Lung (tissue), 11 donors: ENCODE measurements at regions not wholly inside any gene's neighbourhood (a gene's known extent, or its start where the extent isn't known, plus 50 kb on each side); places are given as distances from the start of the nearest gene placed in this dataset.

Experiments
- ATAC-seq: fragments of 200-7000 bp; cut with Tn5 transposase; one replicate; pipeline ENCODE4 v1.9.1; 2020; ENCODE audit warnings: moderate number of reproducible peaks; ENCODE audit not compliant: insufficient read depth, low FRiP score
- DNase-seq, 3 donors: peaks; one replicate each; pipeline ENCODE4 v3.0.0-alpha.2; 2013 to 2017
- H3K27ac ChIP-seq, 2 donors: one replicate each; pipeline ENCODE4 v1.5.1; 2013; ENCODE audit warnings: mild to moderate bottlenecking in 2 of 2, moderate library complexity in 2 of 2, control low read depth in 1 of 2, inconsistent platforms in 1 of 2, low read depth in 1 of 2, low read length in 1 of 2
- H3K27me3 ChIP-seq, 3 donors: one replicate each; pipeline ENCODE4 v1.5.1; 2013; ENCODE audit warnings: low read length in 2 of 3; ENCODE audit not compliant: control insufficient read depth in 3 of 3, insufficient read depth in 3 of 3
- H3K36me3 ChIP-seq, 4 donors: one replicate each; pipeline ENCODE4 v1.5.1; 2013; ENCODE audit warnings: low read length in 4 of 4, mild to moderate bottlenecking in 1 of 4, moderate library complexity in 1 of 4; ENCODE audit not compliant: control insufficient read depth in 4 of 4, insufficient read depth in 4 of 4
- H3K4me1 ChIP-seq, 5 donors: one replicate each; pipeline ENCODE4 v1.5.1; 2013; ENCODE audit warnings: low read length in 5 of 5, mild to moderate bottlenecking in 2 of 5, moderate library complexity in 1 of 5; ENCODE audit not compliant: control insufficient read depth in 5 of 5, insufficient read depth in 5 of 5
- H3K4me3 ChIP-seq: one replicate; pipeline ENCODE4 v1.5.1; 2013; ENCODE audit warnings: mild to moderate bottlenecking, control low read depth, moderate library complexity
- H3K9ac ChIP-seq, 2 donors: one replicate each; pipeline ENCODE4 v1.5.1; 2013; ENCODE audit warnings: low read length in 2 of 2, control low read depth in 1 of 2; ENCODE audit not compliant: insufficient read depth in 1 of 2
- H3K9me3 ChIP-seq, 4 donors: one replicate each; pipeline ENCODE4 v1.5.1; 2013; ENCODE audit warnings: low read length in 3 of 4, mild to moderate bottlenecking in 1 of 4, moderate library complexity in 1 of 4; ENCODE audit not compliant: control insufficient read depth in 4 of 4, insufficient read depth in 3 of 4
- CTCF ChIP-seq: IDR thresholded peaks from 2 replicates; pipeline ENCODE4 v1.5.1; 2012; ENCODE audit warnings: mild to moderate bottlenecking; ENCODE audit errors: control extremely low read depth, extremely low read depth
- WGBS, 2 donors: extraction: QIAGEN DNeasy Blood & Tissue Kit; methylation state at CpG; one replicate each; pipeline ENCODE4 v1.1.7; 2013; 5-methylcytosine and 5-hydroxymethylcytosine counted together
- donor health status: control.
- donor health status: control.
- donor health status: Bipolar disorder and iron deficiency.
- donor health status: healthy.
- donor health status: DM: yes; HTN: yes; CAD: no.

- Histone ChIP-seq H3K4me3 (no peak overlapping the region), H3K27ac (no peak overlapping the region), H3K9me3 (peaks cover 0 to 3% (median 0%) of the 10 kb centered on the region in 4 donors), H3K4me1 (no peaks in the 10 kb centered on the region), H3K36me3 (no peaks in the 10 kb centered on the region), H3K9ac (no peak overlapping the region), H3K27me3 (no peaks in the 10 kb centered on the region)
- no peak for TF ChIP-seq CTCF
- 65 to 84% methylated on average over 8 of the region's 8 CpGs for WGBS, 2 donors
- DNase-seq = no peak
- ATAC-seq = no peak
These were observed 66.4 kb upstream of the SHH start for GRCh38 chr7:155878674-155879073.

DNA sequence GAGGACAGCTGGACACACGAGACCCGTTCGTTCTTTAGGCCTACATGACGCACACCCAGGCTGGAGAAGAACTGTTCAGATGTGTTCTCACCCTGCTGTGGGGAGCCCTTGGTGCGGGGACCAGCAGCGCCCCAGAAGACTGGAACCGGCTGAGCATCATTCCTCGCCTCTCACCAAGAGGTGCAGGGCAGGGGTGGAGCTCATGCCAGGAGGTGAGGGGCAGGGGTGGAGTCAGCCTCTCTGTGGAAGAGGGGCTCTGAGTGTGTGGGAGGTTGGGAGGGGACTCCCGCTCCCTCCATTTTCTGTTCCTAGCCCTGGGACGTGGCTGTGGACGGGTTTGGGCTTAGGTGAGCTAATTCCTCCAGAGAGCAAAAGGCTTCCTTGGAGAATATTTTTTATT lies 66.0 kb upstream of the SHH start:
- no peak for DNase-seq

GRCh38 chr7:155877167-155877566 lies 64.9 kb upstream of the SHH start:
- Histone ChIP-seq H3K36me3 (no peaks in the 10 kb centered on the region), H3K9me3 (peaks cover 0 to 3% (median 0%) of the 10 kb centered on the region in 4 donors), H3K27me3 (no peaks in the 10 kb centered on the region), H3K4me1 (no peaks in the 10 kb centered on the region), H3K4me3 (no peak overlapping the region), H3K9ac (no peak overlapping the region), H3K27ac (no peak overlapping the region)
- no peak for TF ChIP-seq CTCF
- WGBS, 2 donors = 85 to 95% methylated on average over 2 of the region's 2 CpGs
- DNase-seq (no peak), ATAC-seq (no peak)

More for the DNA sequence above, 66.0 kb upstream of the SHH start:
- no peak for ATAC-seq
- H3K9me3 ChIP-seq = peaks cover 0 to 3% (median 0%) of the 10 kb centered on the region in 4 donors
- H3K27me3 ChIP-seq = no peaks in the 10 kb centered on the region
- no peak for TF ChIP-seq CTCF
- 70 to 85% methylated on average over 11 of the region's 11 CpGs for WGBS, 2 donors
- H3K36me3 ChIP-seq = no peaks in the 10 kb centered on the region
- no peaks in the 10 kb centered on the region for H3K4me1 ChIP-seq
- no peak overlapping the region for H3K4me3 ChIP-seq
- H3K27ac ChIP-seq = no peak overlapping the region
- H3K9ac ChIP-seq = no peak overlapping the region

- H3K4me1 ChIP-seq = no peaks in the 10 kb centered on the region
- TF ChIP-seq CTCF = no peak
- WGBS, 2 donors = 91 to 95% methylated on average over 3 of the region's 3 CpGs
- H3K27ac ChIP-seq = no peak overlapping the region
- ATAC-seq (no peak), DNase-seq (no peak)
- no peaks in the 10 kb centered on the region for H3K27me3 ChIP-seq
- H3K36me3 ChIP-seq = no peaks in the 10 kb centered on the region
- H3K9ac ChIP-seq = no peak overlapping the region
- no peak overlapping the region for H3K4me3 ChIP-seq
- H3K9me3 ChIP-seq = no peaks in the 10 kb centered on the region
These were observed 62.1 kb upstream of the SHH start for GRCh38 chr7:155874411-155874810.
